ENCODE measurements at regions not wholly inside any gene's neighbourhood (a gene's known extent, or its start where the extent isn't known, plus 50 kb on each side); places are given as distances from the start of the nearest gene placed in this dataset.

DNA sequence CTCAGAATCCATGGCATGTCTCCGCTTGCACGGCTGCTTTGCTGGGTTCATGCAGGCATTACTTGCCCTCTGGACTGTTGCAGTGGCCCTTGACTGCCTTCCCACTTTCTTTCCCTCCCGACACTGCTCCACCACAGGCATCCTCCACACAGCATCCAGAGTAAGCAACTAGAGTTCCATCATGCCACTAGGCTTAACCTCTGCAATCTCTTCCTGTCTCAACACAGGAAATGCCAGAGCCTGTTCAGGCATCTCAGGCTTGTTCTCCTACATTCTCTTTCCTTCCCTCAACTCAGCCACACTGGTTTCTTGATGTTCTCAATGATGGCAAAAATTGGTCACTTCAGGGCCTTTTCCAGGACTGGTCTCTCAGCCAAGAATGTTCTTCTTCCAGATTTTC is 284.5 kb upstream of the KLF6 start:
- Histone ChIP-seq H3K4me3 (no peak overlapping the region), H3K27ac (no peak overlapping the region), H3K4me1 (peaks cover 0 to 10% (median 8%) of the 10 kb centered on the region in 4 donors), H3K9me3 (no peaks in the 10 kb centered on the region), H3K27me3 (no peaks in the 10 kb centered on the region), H3K36me3 (no peaks in the 10 kb centered on the region)
- no peak for DNase-seq
- 90 to 94% methylated on average over 3 of the region's 3 CpGs for WGBS, 2 donors
- intact Hi-C loops (cut with DNase I): loop anchor here (10.0 kb wide), 1 partner anchor 425 kb away; no protein-coding TSS in a partner anchor
- TF ChIP-seq POLR2AphosphoS5 (IDR thresholded peaks at IDR 0.05) (no peak), EP300 (IDR thresholded peaks at IDR 0.05) (no peak), POLR2A (IDR thresholded peaks at IDR 0.05) (no peak)
- TF ChIP-seq, protein P1, sequence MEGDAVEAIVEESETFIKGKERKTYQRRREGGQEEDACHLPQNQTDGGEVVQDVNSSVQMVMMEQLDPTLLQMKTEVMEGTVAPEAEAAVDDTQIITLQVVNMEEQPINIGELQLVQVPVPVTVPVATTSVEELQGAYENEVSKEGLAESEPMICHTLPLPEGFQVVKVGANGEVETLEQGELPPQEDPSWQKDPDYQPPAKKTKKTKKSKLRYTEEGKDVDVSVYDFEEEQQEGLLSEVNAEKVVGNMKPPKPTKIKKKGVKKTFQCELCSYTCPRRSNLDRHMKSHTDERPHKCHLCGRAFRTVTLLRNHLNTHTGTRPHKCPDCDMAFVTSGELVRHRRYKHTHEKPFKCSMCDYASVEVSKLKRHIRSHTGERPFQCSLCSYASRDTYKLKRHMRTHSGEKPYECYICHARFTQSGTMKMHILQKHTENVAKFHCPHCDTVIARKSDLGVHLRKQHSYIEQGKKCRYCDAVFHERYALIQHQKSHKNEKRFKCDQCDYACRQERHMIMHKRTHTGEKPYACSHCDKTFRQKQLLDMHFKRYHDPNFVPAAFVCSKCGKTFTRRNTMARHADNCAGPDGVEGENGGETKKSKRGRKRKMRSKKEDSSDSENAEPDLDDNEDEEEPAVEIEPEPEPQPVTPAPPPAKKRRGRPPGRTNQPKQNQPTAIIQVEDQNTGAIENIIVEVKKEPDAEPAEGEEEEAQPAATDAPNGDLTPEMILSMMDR (IDR thresholded peaks at IDR 0.05): no peak

DNA sequence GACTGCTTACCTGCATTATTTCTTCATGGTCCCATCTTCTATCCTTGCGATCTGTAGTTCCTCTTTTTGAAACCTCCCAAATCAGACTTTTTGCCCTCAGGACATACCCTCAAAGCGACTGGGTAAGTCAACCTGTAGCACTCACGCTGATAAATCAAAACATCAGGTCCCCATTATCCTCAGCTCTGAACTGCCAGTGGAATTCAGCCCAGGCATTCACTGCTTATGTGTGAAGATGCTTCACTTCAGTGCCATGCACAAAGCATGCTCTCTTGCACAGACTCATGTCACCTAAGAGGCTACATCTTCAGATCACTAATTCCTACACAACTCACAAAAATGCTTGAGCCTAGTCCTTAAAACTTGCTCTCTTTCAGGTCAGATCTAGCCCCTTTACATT is 283.6 kb upstream of the KLF6 start:
- peaks cover 0 to 1% (median under 1%) of the 10 kb centered on the region in 4 donors for H3K4me1 ChIP-seq
- no peaks in the 10 kb centered on the region for H3K36me3 ChIP-seq
- no peaks in the 10 kb centered on the region for H3K9me3 ChIP-seq
- DNase-seq: no peak
- no peaks in the 10 kb centered on the region for H3K27me3 ChIP-seq
- no peak overlapping the region for H3K4me3 ChIP-seq
- H3K27ac ChIP-seq: no peak overlapping the region
- intact Hi-C loops (cut with DNase I): loop anchor here (10.0 kb wide), 1 partner anchor 426 kb away; no protein-coding TSS in a partner anchor
- 92 to 95% methylated on average over 3 of the region's 3 CpGs for WGBS, 2 donors
- TF ChIP-seq, protein P1 (IDR thresholded peaks at IDR 0.05): no peak
- TF ChIP-seq EP300 (IDR thresholded peaks at IDR 0.05): no peak
- no peak for TF ChIP-seq POLR2AphosphoS5 (IDR thresholded peaks at IDR 0.05)
- no peak for TF ChIP-seq POLR2A (IDR thresholded peaks at IDR 0.05)

DNA sequence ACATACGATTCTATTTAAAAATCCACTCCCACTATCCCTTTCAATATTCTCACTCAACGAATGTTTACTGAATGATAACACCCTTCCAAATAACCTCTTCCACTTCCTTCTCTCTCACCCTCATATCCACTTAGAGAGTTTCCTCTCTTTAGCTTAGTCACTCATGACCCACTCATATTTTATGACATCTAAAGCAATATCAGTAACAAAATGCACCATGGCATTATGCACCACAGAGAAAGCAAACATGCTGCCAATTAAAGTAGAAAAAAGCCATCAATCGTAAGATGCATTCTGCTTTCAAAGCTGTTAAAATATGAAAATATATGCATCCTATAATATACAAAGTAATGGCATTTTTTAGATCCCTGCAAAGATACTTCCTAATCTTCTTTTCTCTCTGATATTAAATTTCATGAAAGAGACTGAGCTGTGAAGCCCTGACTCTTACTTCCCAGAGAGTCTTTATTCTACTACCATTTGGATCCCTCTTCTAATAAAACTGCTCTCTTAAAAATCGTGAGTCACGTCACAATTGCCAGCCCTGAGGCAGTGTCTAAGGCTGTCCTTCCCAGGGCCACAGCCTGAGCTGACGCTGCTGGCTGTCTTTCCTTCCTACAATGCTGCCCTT is 283.0 kb upstream of the KLF6 start:
- intact Hi-C loops (cut with DNase I): loop anchor here (10.0 kb wide), 1 partner anchor 427 kb away; no protein-coding TSS in a partner anchor
- no peaks in the 10 kb centered on the region for H3K27me3 ChIP-seq
- H3K36me3 ChIP-seq: no peaks in the 10 kb centered on the region
- H3K4me3 ChIP-seq: no peak overlapping the region
- TF ChIP-seq POLR2AphosphoS5 (IDR thresholded peaks at IDR 0.05): no peak
- no peak for TF ChIP-seq EP300 (IDR thresholded peaks at IDR 0.05)
- TF ChIP-seq, protein P1 (IDR thresholded peaks at IDR 0.05): no peak
- TF ChIP-seq POLR2A (IDR thresholded peaks at IDR 0.05): no peak
- 13 to 48% methylated on average over 6 of the region's 6 CpGs for WGBS, 2 donors
- H3K27ac ChIP-seq: peak overlapping the region in 1 of 4 donors; percentile 9
- H3K4me1 ChIP-seq: no peaks in the 10 kb centered on the region
- no peak for DNase-seq
- no peaks in the 10 kb centered on the region for H3K9me3 ChIP-seq

DNA sequence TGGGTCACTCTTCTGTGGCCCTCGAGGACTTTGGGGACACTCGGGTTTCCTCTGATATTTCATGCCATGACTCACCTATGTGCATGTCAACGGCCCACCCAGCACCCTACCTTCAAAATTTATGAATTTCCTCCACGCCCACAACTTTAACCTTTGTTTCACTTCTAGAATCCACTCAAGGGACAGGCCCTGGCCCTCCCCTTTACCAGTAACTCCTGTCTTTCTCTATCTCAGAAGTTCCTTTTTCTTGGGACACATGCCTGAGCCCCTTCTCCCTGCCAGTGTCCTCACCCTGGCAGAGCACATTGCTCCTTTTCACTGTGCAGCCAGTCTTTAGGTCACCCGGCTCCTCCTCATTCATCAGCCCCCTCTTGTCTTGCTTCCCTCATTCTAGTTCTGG is 282.5 kb upstream of the KLF6 start:
- intact Hi-C loops (cut with DNase I): loop anchor here (10.0 kb wide), 1 partner anchor 427 kb away; no protein-coding TSS in a partner anchor
- H3K36me3 ChIP-seq: no peaks in the 10 kb centered on the region
- TF ChIP-seq, protein P1 (IDR thresholded peaks at IDR 0.05): no peak
- DNase-seq: no peak
- H3K4me3 ChIP-seq: no peak overlapping the region
- no peaks in the 10 kb centered on the region for H3K9me3 ChIP-seq
- H3K4me1 ChIP-seq: no peaks in the 10 kb centered on the region
- H3K27me3 ChIP-seq: no peaks in the 10 kb centered on the region
- no peak overlapping the region for H3K27ac ChIP-seq
- WGBS, 2 donors: 8 to 41% methylated on average over 5 of the region's 5 CpGs

Data from sigmoid colon (tissue), 6 donors.